WTC11 (cell line): ENCODE measurements at regions not wholly inside any gene's neighbourhood (a gene's known extent, or its start where the extent isn't known, plus 50 kb on each side); places are given as distances from the start of the nearest gene placed in this dataset.

Source experiments
- ATAC-seq: fragments of 200-7000 bp; cut with Tn5 transposase; 2 replicates; pipeline ENCODE4 v1.10.0; 2021; ENCODE audit warnings: mild to moderate bottlenecking, moderate library complexity
- CTCF ChIA-PET: fragments of 300-600 bp; sonication (Branson Sonifier 250); formaldehyde crosslinking; loops from one replicate; lab custom pipeline; 2021; ENCODE audit warnings: antibody characterized with exemption; lab: Charles Lee
- POLR2A ChIA-PET: fragments of 350-600 bp; sonication (Branson Sonifier 250); formaldehyde crosslinking; loops from one replicate; lab custom pipeline; 2021; ENCODE audit warnings: antibody characterized with exemption; lab: Charles Lee
- DNase-seq: peaks from one replicate; pipeline ENCODE4 v3.0.0; 2021; ENCODE audit warnings: low spot score
- H3K27ac Mint-ChIP-seq: 2 replicates; pipeline ENCODE4 v1.8.0; 2021; ENCODE audit warnings: mixed read lengths
- H3K27me3 Mint-ChIP-seq: 2 replicates; pipeline ENCODE4 v1.8.0; 2021; ENCODE audit warnings: low read depth, mild to moderate bottlenecking, moderate library complexity, mixed read lengths
- H3K36me3 Mint-ChIP-seq: 2 replicates; pipeline ENCODE4 v1.8.0; 2021; ENCODE audit warnings: mixed read lengths
- H3K4me1 Mint-ChIP-seq: 2 replicates; pipeline ENCODE4 v1.8.0; 2022; ENCODE audit warnings: mixed read lengths
- H3K4me3 Mint-ChIP-seq: 2 replicates; pipeline ENCODE4 v1.8.0; 2021; ENCODE audit warnings: mild to moderate bottlenecking, moderate library complexity, mixed read lengths
- H3K9me3 Mint-ChIP-seq: 2 replicates; pipeline ENCODE4 v1.8.0; 2021; ENCODE audit warnings: mixed read lengths
- ATF2 ChIP-seq: sonication (generic); formaldehyde crosslinking; IDR thresholded peaks from 2 replicates; pipeline ENCODE4 v1.8.1; 2022; ENCODE audit warnings: low read depth, missing genetic modification reagents, borderline replicate concordance
- CBFB ChIP-seq: sonication (generic); formaldehyde crosslinking; IDR thresholded peaks from 2 replicates; pipeline ENCODE4 v1.8.1; 2022; ENCODE audit warnings: mild to moderate bottlenecking, low read depth, missing genetic modification reagents
- EMX1 ChIP-seq: fragments of 250-450 bp; sonication (Bioruptor Pico); IDR thresholded peaks from 2 replicates; pipeline ENCODE4 v1.8.0; 2021; ENCODE audit warnings: mild to moderate bottlenecking
- GABPB1 ChIP-seq: sonication (generic); formaldehyde crosslinking; IDR thresholded peaks from 2 replicates; pipeline ENCODE4 v1.8.1; 2023; ENCODE audit warnings: mild to moderate bottlenecking, missing genetic modification reagents
- HMGXB4 ChIP-seq: sonication (generic); formaldehyde crosslinking; IDR thresholded peaks from 2 replicates; pipeline ENCODE4 v1.8.1; 2023; ENCODE audit warnings: mild to moderate bottlenecking, moderate library complexity, missing genetic modification reagents
- MYBL2 ChIP-seq: sonication (generic); formaldehyde crosslinking; IDR thresholded peaks from 2 replicates; pipeline ENCODE4 v1.8.1; 2023; ENCODE audit warnings: mild to moderate bottlenecking, moderate library complexity, missing genetic modification reagents
- NFE2L1 ChIP-seq: sonication (generic); formaldehyde crosslinking; IDR thresholded peaks from 2 replicates; pipeline ENCODE4 v1.8.1; 2023; ENCODE audit warnings: missing genetic modification reagents
- NR1H2 ChIP-seq: sonication (generic); formaldehyde crosslinking; IDR thresholded peaks from 2 replicates; pipeline ENCODE4 v1.9.0; 2021; ENCODE audit warnings: mild to moderate bottlenecking, moderate library complexity, missing genetic modification reagents
- PRDM15 ChIP-seq: sonication (generic); formaldehyde crosslinking; IDR thresholded peaks from 2 replicates; pipeline ENCODE4 v1.8.0; 2022; ENCODE audit warnings: missing genetic modification reagents
- PRRX2 ChIP-seq: fragments of 250-450 bp; sonication (Bioruptor Pico); IDR thresholded peaks from 2 replicates; pipeline ENCODE4 v1.8.0; 2021; ENCODE audit warnings: mild to moderate bottlenecking
- SP1 ChIP-seq: sonication (generic); formaldehyde crosslinking; conservative IDR thresholded peaks from 2 replicates; pipeline ENCODE4 v1.8.1; 2022; ENCODE audit warnings: missing genetic modification reagents
- TCF7 ChIP-seq: sonication (generic); formaldehyde crosslinking; IDR thresholded peaks from 2 replicates; pipeline ENCODE4 v1.8.0; 2022; ENCODE audit warnings: mild to moderate bottlenecking, low read depth, missing genetic modification reagents, moderate library complexity
- ZNF232 ChIP-seq: sonication (generic); formaldehyde crosslinking; IDR thresholded peaks from 2 replicates; pipeline ENCODE4 v1.8.0; 2022; ENCODE audit warnings: mild to moderate bottlenecking, missing genetic modification reagents
- ZNF281 ChIP-seq: sonication (generic); formaldehyde crosslinking; IDR thresholded peaks from 2 replicates; pipeline ENCODE4 v1.8.0; 2023; ENCODE audit warnings: mild to moderate bottlenecking, missing genetic modification reagents
- ZSCAN18 ChIP-seq: fragments of 250-450 bp; sonication (Bioruptor Pico); IDR thresholded peaks from 2 replicates; pipeline ENCODE4 v2.1.2; 2022; ENCODE audit warnings: mild to moderate bottlenecking, moderate library complexity
- TF ChIP-seq, protein P1 (sequence below): sonication (generic); formaldehyde crosslinking; IDR thresholded peaks from 2 replicates; pipeline ENCODE4 v1.8.0; 2022; ENCODE audit warnings: mild to moderate bottlenecking, missing genetic modification reagents

DNA sequence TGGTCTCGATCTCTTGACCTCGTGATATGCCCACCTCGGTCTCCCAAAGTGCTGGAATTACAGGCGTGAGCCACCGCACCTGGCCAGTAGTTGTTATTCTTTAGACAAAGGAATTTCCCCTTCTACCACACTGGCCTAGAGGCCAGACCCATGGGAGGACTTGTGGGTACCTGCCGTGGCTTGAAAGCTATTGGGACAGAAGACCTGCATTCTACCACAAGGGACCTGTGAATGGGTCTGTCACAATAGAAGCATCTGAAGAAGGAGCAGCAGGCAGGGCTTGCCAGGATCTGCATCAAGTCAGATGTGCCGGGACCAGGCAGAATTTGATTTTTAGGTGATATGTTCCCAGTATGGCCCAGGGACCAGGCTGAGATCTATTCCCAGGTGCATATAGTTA lies 356.9 kb downstream of the FGFR2 start:
- no peak overlapping the region for H3K27ac Mint-ChIP-seq
- no peak for TF ChIP-seq NR1H2
- TF ChIP-seq, protein P1, sequence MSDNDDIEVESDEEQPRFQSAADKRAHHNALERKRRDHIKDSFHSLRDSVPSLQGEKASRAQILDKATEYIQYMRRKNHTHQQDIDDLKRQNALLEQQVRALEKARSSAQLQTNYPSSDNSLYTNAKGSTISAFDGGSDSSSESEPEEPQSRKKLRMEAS (CRISPR knock-in tag): no peak
- TF ChIP-seq ZSCAN18 (CRISPR knock-in tag): no peak
- TF ChIP-seq NFE2L1 (CRISPR knock-in tag): no peak
- no peak for TF ChIP-seq PRRX2 (CRISPR knock-in tag)
- TF ChIP-seq TCF7 (CRISPR knock-in tag): no peak
- no peak for TF ChIP-seq EMX1 (CRISPR knock-in tag)
- TF ChIP-seq ZNF232 (CRISPR knock-in tag): no peak
- TF ChIP-seq HMGXB4: no peak
- TF ChIP-seq SP1 (CRISPR knock-in tag): no peak
- no peak for TF ChIP-seq ATF2 (CRISPR knock-in tag)
- no peak for TF ChIP-seq MYBL2
- TF ChIP-seq PRDM15: no peak
- no peak for TF ChIP-seq ZNF281 (CRISPR knock-in tag)
- TF ChIP-seq CBFB (CRISPR knock-in tag): no peak
- TF ChIP-seq GABPB1: no peak
- 0 out of 2 replicates have a peak, but pooled peaks cover 4% of the 10 kb centered on the region for H3K27me3 Mint-ChIP-seq
- peaks cover 8% of the 10 kb centered on the region for H3K4me1 Mint-ChIP-seq
- CTCF ChIA-PET: interaction anchor here (0.6 kb wide), 1 partner anchor 73 kb away, joined by 4 read pairs; no protein-coding TSS in a partner anchor
- POLR2A ChIA-PET: no interaction called here
- DNase-seq: no peak
- H3K36me3 Mint-ChIP-seq: peaks cover 8% of the 10 kb centered on the region
- ATAC-seq: no peak
- peaks cover 21% of the 10 kb centered on the region for H3K9me3 Mint-ChIP-seq
- H3K4me3 Mint-ChIP-seq: no peak overlapping the region
